Bronchial epithelial cell (primary cell): ENCODE measurements at regions not wholly inside any gene's neighbourhood (a gene's known extent, or its start where the extent isn't known, plus 50 kb on each side); places are given as distances from the start of the nearest gene placed in this dataset.

Source experiments
- DNase-seq: peaks from one replicate; pipeline ENCODE4 v3.0.0-alpha.2; 2010; ENCODE audit warnings: low read depth
- FAIRE-seq: peaks from 2 replicates; lab custom pipeline; 2011; peaks lifted over from hg19 to GRCh38; lab: Jason Lieb, UNC
- H3K27me3 ChIP-seq: 2 replicates; pipeline ENCODE4 v1.5.1; 2011; ENCODE audit warnings: low read length; ENCODE audit not compliant: control insufficient read depth, insufficient read depth
- H3K36me3 ChIP-seq: 2 replicates; pipeline ENCODE4 v1.5.1; 2011; ENCODE audit warnings: low read length; ENCODE audit not compliant: control insufficient read depth, insufficient read depth
- H3K4me3 ChIP-seq: 2 replicates; pipeline ENCODE4 v1.5.1; 2011; ENCODE audit warnings: mild to moderate bottlenecking, low read depth, low read length, control low read depth
- CTCF ChIP-seq: IDR thresholded peaks from 2 replicates; pipeline ENCODE4 v1.5.1; 2011; ENCODE audit warnings: mild to moderate bottlenecking, moderate library complexity, low read length, control low read depth, inconsistent platforms; ENCODE audit not compliant: insufficient read depth, severe bottlenecking

- no peaks in the 10 kb centered on the region for H3K36me3 ChIP-seq
- no peak for DNase-seq
- H3K27me3 ChIP-seq: no peaks in the 10 kb centered on the region
- FAIRE-seq: no peak
- no peak for TF ChIP-seq CTCF
- no peak overlapping the region for H3K4me3 ChIP-seq
Measured at GRCh38 chr12:90741611-90742010, 213.4 kb downstream of the CCER1 start.

- H3K4me3 ChIP-seq: no peak overlapping the region
- no peaks in the 10 kb centered on the region for H3K27me3 ChIP-seq
- FAIRE-seq (no peak), DNase-seq (peak; percentile 75)
- no peaks in the 10 kb centered on the region for H3K36me3 ChIP-seq
- TF ChIP-seq CTCF: no peak
Measured at GRCh38 chr12:90729736-90730135, 225.2 kb downstream of the CCER1 start.

GRCh38 chr12:90712671-90713070 lies 242.3 kb downstream of the CCER1 start:
- DNase-seq: peak; percentile 5

GRCh38 chr12:90710711-90711110 lies 244.3 kb downstream of the CCER1 start:
- DNase-seq: no peak
- no peak overlapping the region for H3K4me3 ChIP-seq
- no peaks in the 10 kb centered on the region for H3K27me3 ChIP-seq
- no peak for FAIRE-seq
- H3K36me3 ChIP-seq: no peaks in the 10 kb centered on the region
- TF ChIP-seq CTCF: no peak

More at GRCh38 chr12:90712671-90713070, 242.3 kb downstream of the CCER1 start:
- TF ChIP-seq CTCF: no peak
- H3K27me3 ChIP-seq: no peaks in the 10 kb centered on the region
- no peak for FAIRE-seq
- no peak overlapping the region for H3K4me3 ChIP-seq
- no peaks in the 10 kb centered on the region for H3K36me3 ChIP-seq

- no peak for TF ChIP-seq CTCF
Measured at GRCh38 chr12:90706036-90706435, 248.9 kb downstream of the CCER1 start.

GRCh38 chr12:90695415-90695814 lies 259.6 kb downstream of the CCER1 start:
- DNase-seq: peak; percentile 37
- FAIRE-seq: no peak
- peak; percentile 11 for TF ChIP-seq CTCF
- H3K27me3 ChIP-seq: no peaks in the 10 kb centered on the region
- no peak overlapping the region for H3K4me3 ChIP-seq
- H3K36me3 ChIP-seq: no peaks in the 10 kb centered on the region

More at GRCh38 chr12:90706036-90706435, 248.9 kb downstream of the CCER1 start:
- Histone ChIP-seq H3K4me3 (no peak overlapping the region), H3K36me3 (no peaks in the 10 kb centered on the region), H3K27me3 (no peaks in the 10 kb centered on the region)
- DNase-seq (no peak), FAIRE-seq (no peak)
